ENCODE measurements at regions not wholly inside any gene's neighbourhood (a gene's known extent, or its start where the extent isn't known, plus 50 kb on each side); places are given as distances from the start of the nearest gene placed in this dataset.

GRCh38 chr18:41604964-41605363, 350.1 kb upstream of the PIK3C3 start:
- TF ChIP-seq, protein P1, sequence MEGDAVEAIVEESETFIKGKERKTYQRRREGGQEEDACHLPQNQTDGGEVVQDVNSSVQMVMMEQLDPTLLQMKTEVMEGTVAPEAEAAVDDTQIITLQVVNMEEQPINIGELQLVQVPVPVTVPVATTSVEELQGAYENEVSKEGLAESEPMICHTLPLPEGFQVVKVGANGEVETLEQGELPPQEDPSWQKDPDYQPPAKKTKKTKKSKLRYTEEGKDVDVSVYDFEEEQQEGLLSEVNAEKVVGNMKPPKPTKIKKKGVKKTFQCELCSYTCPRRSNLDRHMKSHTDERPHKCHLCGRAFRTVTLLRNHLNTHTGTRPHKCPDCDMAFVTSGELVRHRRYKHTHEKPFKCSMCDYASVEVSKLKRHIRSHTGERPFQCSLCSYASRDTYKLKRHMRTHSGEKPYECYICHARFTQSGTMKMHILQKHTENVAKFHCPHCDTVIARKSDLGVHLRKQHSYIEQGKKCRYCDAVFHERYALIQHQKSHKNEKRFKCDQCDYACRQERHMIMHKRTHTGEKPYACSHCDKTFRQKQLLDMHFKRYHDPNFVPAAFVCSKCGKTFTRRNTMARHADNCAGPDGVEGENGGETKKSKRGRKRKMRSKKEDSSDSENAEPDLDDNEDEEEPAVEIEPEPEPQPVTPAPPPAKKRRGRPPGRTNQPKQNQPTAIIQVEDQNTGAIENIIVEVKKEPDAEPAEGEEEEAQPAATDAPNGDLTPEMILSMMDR (conservative IDR thresholded peaks at IDR 0.05; ENCODE audit: low read depth in 2 of 2), result no peak
- no peak for TF ChIP-seq POLR2AphosphoS5 (IDR thresholded peaks at IDR 0.05; ENCODE audit: low read depth)

Data from GM23338 (cell line).